Activated gamma-delta T cell (primary cell): ENCODE measurements at regions not wholly inside any gene's neighbourhood (a gene's known extent, or its start where the extent isn't known, plus 50 kb on each side); places are given as distances from the start of the nearest gene placed in this dataset.
"Not testable (repeated sequence)": the region's sequence is repeated elsewhere in the genome, so short reads cannot be mapped to it uniquely, and the experiment has no call there.

ENCODE experiments used
- DNase-seq: peaks from one replicate; lab custom pipeline; 2025; lab: John Stamatoyannopoulos, UW

GRCh38 chr7:10469476-10469875 lies 504.2 kb upstream of the PHF14 start:
- no peak for DNase-seq

GRCh38 chr7:10471280-10472058 lies 502.2 kb upstream of the PHF14 start:
- no peak for DNase-seq

GRCh38 chr7:10472115-10472514 lies 501.6 kb upstream of the PHF14 start:
- DNase-seq, result no peak

- no peak for DNase-seq
Measured at GRCh38 chr7:10473569-10473968, 500.1 kb upstream of the PHF14 start.

GRCh38 chr7:10474048-10474447 lies 499.6 kb upstream of the PHF14 start:
- no peak for DNase-seq

- no peak for DNase-seq
Measured at GRCh38 chr7:10475940-10476641, 497.6 kb upstream of the PHF14 start.

- DNase-seq, result no peak
Measured at GRCh38 chr7:10476642-10477041, 497.0 kb upstream of the PHF14 start.

GRCh38 chr7:10483671-10484070 lies 490.0 kb upstream of the PHF14 start:
- no peak for DNase-seq

- no peak for DNase-seq
Measured at GRCh38 chr7:10484767-10485166, 488.9 kb upstream of the PHF14 start.

- not testable (repeated sequence) for DNase-seq
Measured at GRCh38 chr7:10501206-10501884, 472.3 kb upstream of the PHF14 start.

- no peak for DNase-seq
Measured at GRCh38 chr7:10507032-10507431, 466.6 kb upstream of the PHF14 start.

GRCh38 chr7:10521306-10521705 lies 452.4 kb upstream of the PHF14 start:
- no peak for DNase-seq

- not testable (repeated sequence) for DNase-seq
Measured at GRCh38 chr7:10533429-10533828, 440.2 kb upstream of the PHF14 start.

GRCh38 chr7:10536561-10536960 lies 437.1 kb upstream of the PHF14 start:
- no peak for DNase-seq

GRCh38 chr7:10537764-10538163 lies 435.9 kb upstream of the PHF14 start:
- DNase-seq, result no peak

GRCh38 chr7:10557375-10557774 lies 416.3 kb upstream of the PHF14 start:
- no peak for DNase-seq

- no peak for DNase-seq
Measured at GRCh38 chr7:10560497-10560896, 413.2 kb upstream of the PHF14 start.

- DNase-seq, result no peak
Measured at GRCh38 chr7:10568891-10569290, 404.8 kb upstream of the PHF14 start.

- no peak for DNase-seq
Measured at GRCh38 chr7:10571759-10572158, 401.9 kb upstream of the PHF14 start.

GRCh38 chr7:10577866-10578374 lies 395.8 kb upstream of the PHF14 start:
- DNase-seq, result no peak

GRCh38 chr7:10579561-10579960 lies 394.1 kb upstream of the PHF14 start:
- no peak for DNase-seq

GRCh38 chr7:10584886-10585285 lies 388.8 kb upstream of the PHF14 start:
- no peak for DNase-seq

- DNase-seq, result no peak
Measured at GRCh38 chr7:10588084-10588483, 385.6 kb upstream of the PHF14 start.
